ENCODE measurements at regions not wholly inside any gene's neighbourhood (a gene's known extent, or its start where the extent isn't known, plus 50 kb on each side); places are given as distances from the start of the nearest gene placed in this dataset.
"Not testable (repeated sequence)": the region's sequence is repeated elsewhere in the genome, so short reads cannot be mapped to it uniquely, and the experiment has no call there.

DNA sequence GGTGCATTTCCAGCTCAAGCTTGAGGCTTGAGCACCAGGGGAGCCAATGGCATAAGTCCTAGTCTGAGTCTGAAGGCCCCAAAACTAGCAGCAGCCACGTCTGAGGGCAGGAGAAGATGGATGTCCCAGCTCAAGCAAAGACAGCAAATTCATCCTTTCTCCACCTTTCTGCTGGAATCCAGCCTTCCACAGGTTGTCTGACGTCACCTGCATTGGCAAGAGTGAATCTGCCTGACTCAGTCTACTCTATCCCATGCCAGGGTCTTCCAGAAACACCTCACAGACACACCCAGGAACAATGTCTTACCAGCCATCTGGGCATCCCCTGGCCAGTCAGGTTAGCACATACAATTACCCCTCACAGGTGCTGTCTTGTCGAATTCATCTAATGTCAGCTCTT is 76.2 kb upstream of the SOX11 start:
- no peak for DNase-seq (ENCODE audit: low read depth)

DNA sequence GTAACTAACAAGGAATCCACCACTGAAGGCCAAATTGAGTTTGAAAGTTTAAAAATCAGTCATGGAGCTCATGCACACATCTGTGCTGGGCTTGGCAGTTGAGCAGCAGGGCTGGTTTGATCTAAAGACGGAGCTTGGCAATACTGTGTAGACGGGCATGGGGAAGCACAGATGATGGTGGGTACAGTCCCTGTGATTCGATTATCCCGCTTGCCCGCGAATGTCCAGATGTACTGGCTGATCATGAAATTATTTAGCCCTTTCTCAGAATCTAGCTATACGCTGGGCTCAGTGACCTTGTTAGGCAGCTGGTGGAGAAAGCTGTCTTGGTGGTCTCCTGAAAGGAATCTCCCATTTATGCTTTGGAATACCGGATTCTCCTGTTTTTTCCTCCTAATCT is 74.8 kb upstream of the SOX11 start:
- no peak for DNase-seq (ENCODE audit: low read depth)

DNA sequence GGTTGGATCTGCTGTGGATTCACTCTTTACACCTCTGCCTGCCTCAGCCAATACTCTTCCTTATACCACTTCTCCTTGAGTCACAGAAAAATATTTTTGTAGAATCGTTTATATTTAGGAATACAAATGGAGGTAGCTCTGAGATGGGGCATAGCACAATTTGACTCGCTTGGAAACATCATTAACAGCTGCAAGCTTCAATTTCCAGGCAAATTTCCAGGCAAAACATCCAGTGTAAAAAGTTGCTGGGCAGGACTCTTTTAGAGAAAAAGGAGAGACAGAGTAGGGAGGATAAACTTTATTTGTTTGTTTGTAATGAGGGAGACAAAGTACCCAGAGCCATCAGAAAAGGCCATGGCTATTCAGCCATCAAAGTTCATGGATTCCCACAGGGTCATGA is 74.4 kb upstream of the SOX11 start:
- DNase-seq (ENCODE audit: low read depth) = no peak

DNA sequence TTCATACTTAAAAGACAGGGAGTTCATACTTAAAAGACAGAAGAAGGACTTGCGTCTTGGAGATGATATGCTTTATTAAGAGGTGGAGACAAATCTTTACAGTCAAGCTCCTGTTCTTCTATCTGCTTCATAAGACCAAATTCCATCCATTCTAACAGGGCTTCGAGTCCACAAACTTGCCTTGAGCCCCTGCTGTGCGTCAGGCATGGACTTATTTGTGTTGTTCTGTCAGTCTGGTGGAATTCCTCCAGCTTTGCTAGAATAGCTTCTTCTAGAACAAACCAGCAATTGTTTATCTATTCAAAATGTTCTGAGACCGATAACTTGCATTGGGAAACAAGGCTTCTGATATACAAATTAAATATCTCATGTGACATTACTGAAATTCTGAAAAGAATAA is 73.9 kb upstream of the SOX11 start:
- no peak for DNase-seq (ENCODE audit: low read depth)

DNA sequence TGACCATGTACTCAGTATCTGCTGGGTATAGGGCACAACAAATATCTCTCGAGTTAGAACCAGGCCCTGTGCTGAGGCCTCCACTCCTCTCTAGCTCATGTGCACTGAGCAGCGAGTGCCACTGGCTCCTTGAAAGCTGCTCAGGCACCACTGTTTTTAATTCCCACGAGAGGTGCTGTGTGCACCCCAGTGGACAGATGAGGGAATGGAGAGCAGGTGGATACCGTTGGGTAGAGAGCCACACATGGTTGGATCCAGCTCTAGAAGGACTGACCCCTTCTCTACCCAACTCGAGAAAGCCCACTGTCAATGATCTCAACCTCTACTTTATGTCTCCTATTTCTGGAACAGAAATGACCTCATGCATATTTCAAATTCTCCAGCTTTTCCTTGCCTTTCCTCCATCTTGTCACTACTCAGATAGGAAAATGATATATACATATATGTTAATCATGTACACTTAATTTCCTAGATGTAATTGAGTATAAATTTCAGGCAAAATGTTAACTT is 66.6 kb upstream of the SOX11 start:
- not testable (repeated sequence) for DNase-seq (ENCODE audit: low read depth)

DNA sequence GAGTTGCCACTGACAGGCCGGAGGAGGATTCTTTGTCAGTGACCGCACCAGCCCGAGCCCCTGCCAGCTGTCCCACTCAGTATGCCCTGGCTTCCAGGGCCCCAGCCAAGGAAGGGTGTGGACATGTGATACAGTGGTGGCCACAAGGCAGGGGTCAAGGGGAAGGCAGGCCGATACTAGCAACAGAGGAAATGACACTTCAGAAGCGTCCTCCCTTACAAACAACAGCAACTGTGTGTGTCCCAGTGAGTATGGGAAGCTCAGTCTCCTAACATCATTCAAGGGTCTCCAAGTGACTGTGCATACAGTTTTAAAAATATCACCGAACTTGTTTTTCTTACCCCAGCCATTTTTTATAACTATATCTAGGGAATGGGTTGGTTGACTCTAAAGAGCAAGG is 63.7 kb upstream of the SOX11 start:
- not testable (repeated sequence) for DNase-seq (ENCODE audit: low read depth)

DNA sequence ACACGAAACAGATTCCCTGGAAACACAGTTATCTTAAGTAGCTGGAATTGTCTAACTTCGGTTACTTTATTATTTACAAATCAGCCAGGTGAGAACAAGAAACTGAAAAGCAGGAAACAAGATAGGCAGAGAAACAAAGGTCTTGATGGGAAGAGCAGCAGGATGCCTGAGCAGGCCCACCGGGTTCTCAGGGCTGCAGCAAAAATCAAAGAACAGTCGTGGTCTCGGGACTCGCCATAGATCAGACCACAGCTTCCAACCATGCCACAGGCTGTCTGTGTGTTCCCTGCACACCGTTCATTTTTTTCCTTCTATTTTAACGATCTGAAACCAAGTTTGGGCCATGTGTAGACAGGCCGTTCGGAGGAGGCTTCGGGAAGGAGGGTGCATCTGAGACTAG is 62.7 kb upstream of the SOX11 start:
- DNase-seq (ENCODE audit: low read depth) = not testable (repeated sequence)

DNA sequence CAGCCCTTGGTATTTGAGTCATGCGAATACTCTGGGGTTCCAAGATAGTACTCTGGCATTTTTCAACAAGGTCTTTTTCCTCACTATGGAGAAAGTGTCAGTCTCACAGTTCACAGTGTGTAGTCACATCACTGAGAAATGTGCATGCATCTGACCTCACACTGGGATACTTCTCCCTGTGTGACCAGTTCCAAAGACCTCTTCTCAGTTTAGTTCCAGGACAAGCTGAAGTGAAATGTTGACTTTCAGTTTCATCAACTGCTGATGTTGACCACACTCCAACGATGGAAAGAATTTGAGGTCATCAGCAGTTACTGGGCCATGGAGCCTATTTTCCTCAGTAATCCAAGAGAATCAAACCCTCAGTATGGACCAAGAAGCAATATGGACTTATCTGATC is 55.1 kb upstream of the SOX11 start:
- not testable (repeated sequence) for DNase-seq (ENCODE audit: low read depth)

Data from fibroblast of the conjunctiva (primary cell).